Gastrocnemius medialis (tissue), 4 donors: ENCODE measurements at regions not wholly inside any gene's neighbourhood (a gene's known extent, or its start where the extent isn't known, plus 50 kb on each side); places are given as distances from the start of the nearest gene placed in this dataset.

ENCODE experiments used
- ATAC-seq, 2 donors: fragments of 150-250 bp; one replicate each; pipeline ENCODE4 v1.9.1; 2016
- DNase-seq, 2 donors: peaks; one replicate each; pipeline ENCODE4 v3.0.0-alpha.2; 2019
- H3K27ac ChIP-seq, 4 donors: fragments of 200-600 bp; sonication (generic); 1 replicate in 1 of 4; 2 replicates in 3 of 4; pipeline ENCODE4 v1.5.1; 2016 to 2018; ENCODE audit warnings: mild to moderate bottlenecking in 2 of 4, moderate library complexity in 1 of 4
- H3K27me3 ChIP-seq, 3 donors: fragments of 200-600 bp; sonication (generic) in 2 of 3; 1 replicate in 1 of 3; 2 replicates in 2 of 3; pipeline versions ENCODE4 v1.5.1 to v1.6.0; 2016 to 2019; ENCODE audit warnings: mild to moderate bottlenecking in 1 of 3, moderate library complexity in 1 of 3
- H3K36me3 ChIP-seq, 2 donors: fragments of 200-600 bp; sonication (generic) in 1 of 2; one replicate each; pipeline ENCODE4 v1.5.1; 2017 to 2018
- H3K4me1 ChIP-seq, 2 donors: fragments of 200-600 bp; sonication (generic) in 1 of 2; one replicate each; pipeline ENCODE4 v1.5.1; 2016 to 2017; ENCODE audit warnings: mild to moderate bottlenecking in 2 of 2
- H3K4me3 ChIP-seq, 4 donors: fragments of 200-600 bp; sonication (generic) in 3 of 4; 1 replicate in 1 of 4; 2 replicates in 3 of 4; pipeline ENCODE4 v1.5.1; 2016 to 2019; ENCODE audit warnings: mild to moderate bottlenecking in 2 of 4
- H3K9me3 ChIP-seq, 3 donors: fragments of 200-600 bp; sonication (generic) in 2 of 3; 1 replicate in 1 of 3; 2 replicates in 2 of 3; pipeline ENCODE4 v1.5.1; 2016 to 2019
- POLR2A ChIP-seq, 2 donors: fragments of 450-650 bp; IDR thresholded peaks; one replicate each; pipeline ENCODE4 v1.6.1; 2017; ENCODE audit warnings: antibody characterized with exemption in 2 of 2, mild to moderate bottlenecking in 2 of 2, moderate library complexity in 2 of 2
- in situ Hi-C, 4 donors: fragments of 200-750 bp; cut with MboI; loops; one replicate each; pipeline versions ENCODE4 v1.15.0 to v1.8.0; 2017; ENCODE audit warnings: low sequenced_read_pairs in 4 of 4
- intact Hi-C: fragments of 100-400 bp; cut with DNase I; formaldehyde crosslinking; loops from one replicate; pipeline ENCODE4 v1.15.1; 2023; ENCODE audit warnings: low total_unique reads
- TF ChIP-seq, protein P1 (sequence below), 5 experiments: fragments of 450-650 bp in 3 of 5; fragments of 200-600 bp in 2 of 5; sonication (generic) in 2 of 5; IDR thresholded peaks in 4 of 5; conservative IDR thresholded peaks in 1 of 5; 1 replicate in 4 of 5; 2 replicates in 1 of 5; pipeline ENCODE4 v1.5.1; 2016 to 2019; ENCODE audit warnings: antibody characterized with exemption in 5 of 5, mild to moderate bottlenecking in 3 of 5, moderate library complexity in 3 of 5

DNA sequence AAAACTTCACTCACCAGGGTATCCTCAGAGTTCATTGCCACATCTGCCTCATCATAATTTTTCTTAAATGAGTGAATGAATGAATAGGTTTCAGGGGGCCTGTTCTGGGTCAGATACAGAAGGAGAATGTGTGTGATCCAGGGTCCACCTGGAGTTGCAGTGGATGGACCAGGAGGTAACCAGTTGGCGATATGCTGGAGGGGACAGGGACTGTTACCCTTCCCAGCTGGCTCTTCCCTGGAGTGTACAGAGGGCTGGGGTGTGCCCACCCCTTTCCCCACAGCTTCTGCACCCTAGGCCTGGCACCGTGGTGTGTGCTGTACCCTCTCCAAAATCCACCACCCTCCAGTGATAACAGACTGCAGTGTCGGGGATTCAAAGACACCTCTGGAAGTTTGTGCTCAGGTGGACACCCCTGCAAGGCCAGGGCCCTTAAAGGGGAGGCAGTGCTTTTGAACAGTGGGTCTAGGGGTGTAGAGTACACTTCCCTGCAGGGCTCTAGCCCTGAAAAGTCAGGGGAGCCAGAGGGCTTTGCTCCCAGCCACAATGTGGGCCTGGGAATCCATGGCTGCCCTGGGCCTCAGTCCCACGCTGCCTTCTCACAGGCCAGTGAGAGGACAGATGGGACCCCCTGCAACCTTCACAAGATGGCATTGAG lies 134.4 kb upstream of the UNC5B start:
- in situ Hi-C loops: no loop called here
- TF ChIP-seq, protein P1, sequence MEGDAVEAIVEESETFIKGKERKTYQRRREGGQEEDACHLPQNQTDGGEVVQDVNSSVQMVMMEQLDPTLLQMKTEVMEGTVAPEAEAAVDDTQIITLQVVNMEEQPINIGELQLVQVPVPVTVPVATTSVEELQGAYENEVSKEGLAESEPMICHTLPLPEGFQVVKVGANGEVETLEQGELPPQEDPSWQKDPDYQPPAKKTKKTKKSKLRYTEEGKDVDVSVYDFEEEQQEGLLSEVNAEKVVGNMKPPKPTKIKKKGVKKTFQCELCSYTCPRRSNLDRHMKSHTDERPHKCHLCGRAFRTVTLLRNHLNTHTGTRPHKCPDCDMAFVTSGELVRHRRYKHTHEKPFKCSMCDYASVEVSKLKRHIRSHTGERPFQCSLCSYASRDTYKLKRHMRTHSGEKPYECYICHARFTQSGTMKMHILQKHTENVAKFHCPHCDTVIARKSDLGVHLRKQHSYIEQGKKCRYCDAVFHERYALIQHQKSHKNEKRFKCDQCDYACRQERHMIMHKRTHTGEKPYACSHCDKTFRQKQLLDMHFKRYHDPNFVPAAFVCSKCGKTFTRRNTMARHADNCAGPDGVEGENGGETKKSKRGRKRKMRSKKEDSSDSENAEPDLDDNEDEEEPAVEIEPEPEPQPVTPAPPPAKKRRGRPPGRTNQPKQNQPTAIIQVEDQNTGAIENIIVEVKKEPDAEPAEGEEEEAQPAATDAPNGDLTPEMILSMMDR (IDR thresholded peaks at IDR 0.05 in 4 of 5, conservative IDR thresholded peaks at IDR 0.05 in 1 of 5): no peak
- TF ChIP-seq POLR2A (IDR thresholded peaks at IDR 0.05): no peak
- H3K9me3 ChIP-seq: no peaks in the 10 kb centered on the region
- H3K27ac ChIP-seq: no peak overlapping the region
- H3K4me1 ChIP-seq: peaks cover 7 to 8% of the 10 kb centered on the region in 2 donors
- H3K36me3 ChIP-seq: no peaks in the 10 kb centered on the region
- H3K27me3 ChIP-seq: no peaks in the 10 kb centered on the region
- DNase-seq (no peak), ATAC-seq (no peak)
- H3K4me3 ChIP-seq: no peak overlapping the region
- intact Hi-C loops: no loop called here

DNA sequence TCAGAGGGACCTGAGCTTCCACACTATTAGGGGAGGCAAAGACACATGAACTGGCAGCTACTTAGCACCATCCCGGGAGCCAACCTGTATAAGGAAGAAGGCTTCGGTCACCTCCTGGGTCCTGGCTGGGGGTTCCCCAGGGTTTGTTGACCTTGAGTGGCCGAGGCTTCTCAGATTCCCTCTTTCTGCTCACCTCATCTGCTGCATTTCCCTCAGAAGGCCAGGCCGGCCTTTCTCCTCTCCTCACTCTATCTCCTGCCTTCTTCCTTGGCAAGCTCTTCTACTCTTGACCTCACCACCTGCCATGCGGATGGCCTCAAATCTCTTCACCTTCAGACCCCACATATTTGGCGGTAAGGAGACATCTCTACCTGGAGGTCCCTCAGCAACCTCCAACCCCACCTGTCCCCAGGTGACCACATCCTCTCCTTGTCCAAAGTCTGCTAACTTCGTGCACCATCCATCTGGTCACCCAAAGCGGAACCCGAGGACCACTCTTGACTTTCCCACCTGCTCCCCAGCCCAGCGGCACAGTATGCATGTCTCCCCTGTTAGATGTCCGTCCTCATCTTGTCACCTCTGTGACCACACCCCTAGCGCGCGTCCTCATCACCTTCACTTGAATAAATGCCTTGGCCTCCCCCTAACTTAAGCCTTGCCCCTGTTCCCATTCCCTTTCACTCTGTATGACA lies 133.8 kb upstream of the UNC5B start:
- no peaks in the 10 kb centered on the region for H3K36me3 ChIP-seq
- H3K9me3 ChIP-seq: no peaks in the 10 kb centered on the region
- DNase-seq (no peak), ATAC-seq (no peak)
- peaks cover 7 to 8% of the 10 kb centered on the region in 2 donors for H3K4me1 ChIP-seq
- intact Hi-C loops: no loop called here
- no peak overlapping the region for H3K4me3 ChIP-seq
- in situ Hi-C loops: no loop called here
- no peak overlapping the region for H3K27ac ChIP-seq
- TF ChIP-seq, protein P1 (IDR thresholded peaks at IDR 0.05 in 4 of 5, conservative IDR thresholded peaks at IDR 0.05 in 1 of 5): no peak
- no peak for TF ChIP-seq POLR2A (IDR thresholded peaks at IDR 0.05)
- H3K27me3 ChIP-seq: no peaks in the 10 kb centered on the region

DNA sequence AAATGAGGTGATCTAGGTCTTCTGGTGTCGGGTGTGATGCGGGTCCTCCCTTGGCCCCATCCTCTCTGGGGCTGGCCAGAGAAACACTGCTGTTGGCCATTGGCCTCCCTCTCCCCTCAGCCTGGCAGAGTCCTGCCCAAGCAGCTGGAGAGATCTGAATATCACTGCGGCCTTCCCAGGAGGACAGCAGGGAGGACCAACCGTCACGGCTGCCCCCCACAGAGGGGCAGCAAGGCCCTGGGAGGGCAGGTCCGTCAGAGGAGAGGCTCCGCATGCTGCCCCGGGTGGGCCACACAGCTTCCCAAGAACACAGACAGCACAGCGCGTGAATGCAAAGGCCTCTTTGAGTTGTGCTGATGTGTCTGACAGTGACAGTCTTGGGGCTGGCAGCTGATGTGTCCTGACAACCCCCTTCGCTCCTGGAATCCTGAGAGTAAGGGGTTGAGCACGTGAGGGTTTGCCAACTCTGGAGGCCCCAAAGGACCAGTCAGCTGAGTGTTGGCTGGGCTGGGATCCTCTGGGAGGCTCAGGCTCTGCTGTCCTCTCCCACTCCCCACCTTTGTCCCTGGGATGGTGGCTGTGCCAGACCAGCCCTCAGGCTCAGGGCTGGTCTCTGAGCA lies 132.5 kb upstream of the UNC5B start:
- H3K4me1 ChIP-seq: peaks cover 7% of the 10 kb centered on the region in 2 donors
- ATAC-seq (no peak), DNase-seq (no peak)
- no peaks in the 10 kb centered on the region for H3K9me3 ChIP-seq
- TF ChIP-seq POLR2A (IDR thresholded peaks at IDR 0.05): no peak
- TF ChIP-seq, protein P1 (IDR thresholded peaks at IDR 0.05 in 4 of 5, conservative IDR thresholded peaks at IDR 0.05 in 1 of 5): no peak
- H3K36me3 ChIP-seq: no peaks in the 10 kb centered on the region
- in situ Hi-C loops: no loop called here
- no peak overlapping the region for H3K4me3 ChIP-seq
- intact Hi-C loops: no loop called here
- no peaks in the 10 kb centered on the region for H3K27me3 ChIP-seq
- H3K27ac ChIP-seq: no peak overlapping the region

DNA sequence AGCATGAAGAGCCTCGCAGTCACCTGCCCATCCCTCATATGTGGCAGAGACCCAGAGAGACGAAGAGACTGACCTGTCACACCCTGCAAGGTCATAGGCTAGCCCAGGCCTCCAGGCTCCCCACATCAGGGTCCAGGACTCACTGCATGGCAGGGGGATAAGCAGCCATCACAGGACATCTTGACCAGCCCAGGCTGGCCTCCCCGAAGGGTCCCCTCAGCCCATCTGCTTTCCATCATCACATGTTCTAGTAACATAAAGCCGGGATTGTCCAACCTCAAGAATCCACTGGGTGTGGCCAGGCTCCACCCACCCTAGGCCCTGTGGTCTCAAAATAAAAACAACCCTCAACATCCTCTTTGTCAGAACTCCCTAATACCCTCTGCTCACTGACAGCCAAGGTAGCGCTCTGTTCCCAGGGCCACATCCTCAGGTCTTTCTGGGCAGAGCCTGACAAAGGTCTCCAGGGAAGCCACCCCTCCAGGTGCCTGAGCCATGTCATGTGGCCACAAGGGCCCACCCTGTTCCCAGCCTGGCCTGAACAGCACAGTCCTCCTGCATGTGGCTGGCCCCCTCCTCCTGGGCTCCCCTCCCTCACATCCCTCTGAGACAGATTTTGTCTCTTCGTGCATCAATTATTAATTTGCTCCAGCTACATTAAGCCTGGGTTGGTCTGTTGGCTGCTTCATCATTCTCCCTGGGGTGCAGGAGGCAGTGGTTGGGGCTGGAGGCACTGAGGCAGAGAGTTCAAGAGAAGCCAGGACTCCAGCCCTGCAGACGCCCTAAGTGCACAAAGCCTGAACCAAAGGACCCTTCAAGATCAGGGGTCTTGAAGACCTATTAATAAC lies 131.8 kb upstream of the UNC5B start:
- Histone ChIP-seq H3K27ac (no peak overlapping the region), H3K4me1 (peaks cover 0 to under 1% of the 10 kb centered on the region in 2 donors), H3K36me3 (no peaks in the 10 kb centered on the region), H3K4me3 (no peak overlapping the region), H3K9me3 (no peaks in the 10 kb centered on the region), H3K27me3 (no peaks in the 10 kb centered on the region)
- intact Hi-C loops (no loop called here), in situ Hi-C loops (no loop called here)
- no peak for DNase-seq
- no peak for ATAC-seq
- TF ChIP-seq, protein P1 (IDR thresholded peaks at IDR 0.05 in 4 of 5, conservative IDR thresholded peaks at IDR 0.05 in 1 of 5): no peak
- TF ChIP-seq POLR2A (IDR thresholded peaks at IDR 0.05): no peak
